Suprapubic skin (tissue), 4 donors: ENCODE measurements at regions not wholly inside any gene's neighbourhood (a gene's known extent, or its start where the extent isn't known, plus 50 kb on each side); places are given as distances from the start of the nearest gene placed in this dataset.

ENCODE experiments used
- DNase-seq, 2 donors: peaks; one replicate each; pipeline ENCODE4 v3.0.0-alpha.2; 2019; ENCODE audit warnings: low spot score in 2 of 2
- H3K27ac ChIP-seq: fragments of 200-600 bp; sonication (generic); one replicate; pipeline ENCODE4 v1.5.1; 2019
- H3K27me3 ChIP-seq: fragments of 200-600 bp; sonication (generic); one replicate; pipeline ENCODE4 v1.5.1; 2019
- H3K36me3 ChIP-seq: fragments of 200-600 bp; sonication (generic); one replicate; pipeline ENCODE4 v1.5.1; 2019
- H3K4me1 ChIP-seq: fragments of 200-600 bp; sonication (generic); one replicate; pipeline ENCODE4 v1.5.1; 2019
- H3K4me3 ChIP-seq: fragments of 200-600 bp; sonication (generic); one replicate; pipeline ENCODE4 v1.5.1; 2019; ENCODE audit warnings: mild to moderate bottlenecking
- H3K9me3 ChIP-seq: fragments of 200-600 bp; sonication (generic); one replicate; pipeline ENCODE4 v1.5.1; 2019
- CTCF ChIP-seq, 2 donors: fragments of 200-600 bp in 1 of 2; fragments of 450-650 bp in 1 of 2; sonication (generic) in 1 of 2; IDR thresholded peaks; one replicate each; pipeline ENCODE4 v1.5.1; 2016 to 2019; ENCODE audit warnings: antibody characterized with exemption in 2 of 2, mild to moderate bottlenecking in 1 of 2, moderate library complexity in 1 of 2
- EP300 ChIP-seq: sonication (generic); formaldehyde crosslinking; IDR thresholded peaks from one replicate; pipeline ENCODE4 v1.6.1; 2017; ENCODE audit warnings: antibody characterized with exemption
- POLR2A ChIP-seq, 2 donors: fragments of 450-650 bp; IDR thresholded peaks; one replicate each; pipeline ENCODE4 v1.6.1; 2017; ENCODE audit warnings: antibody characterized with exemption in 2 of 2, mild to moderate bottlenecking in 2 of 2, moderate library complexity in 2 of 2
- POLR2AphosphoS5 ChIP-seq, 3 donors: sonication (generic); formaldehyde crosslinking; IDR thresholded peaks; one replicate each; pipeline ENCODE4 v1.6.1; 2017; ENCODE audit warnings: antibody characterized with exemption in 3 of 3
- WGBS: methylation state at CpG from one replicate; pipeline ENCODE4 v1.1.5; 2018; 5-methylcytosine and 5-hydroxymethylcytosine counted together

- no peak overlapping the region for H3K4me3 ChIP-seq
- TF ChIP-seq CTCF (IDR thresholded peaks at IDR 0.05) (no peak), POLR2AphosphoS5 (IDR thresholded peaks at IDR 0.05) (no peak), POLR2A (IDR thresholded peaks at IDR 0.05) (no peak), EP300 (no peak)
- no peaks in the 10 kb centered on the region for H3K9me3 ChIP-seq
Observed at GRCh38 chr1:57872913-57873312, 449.1 kb upstream of the DAB1 start.

GRCh38 chr1:57868908-57869307 lies 445.0 kb upstream of the DAB1 start:
- Histone ChIP-seq H3K4me3 (no peak overlapping the region), H3K27me3 (no peaks in the 10 kb centered on the region), H3K27ac (no peak overlapping the region), H3K9me3 (no peaks in the 10 kb centered on the region), H3K4me1 (no peaks in the 10 kb centered on the region), H3K36me3 (no peaks in the 10 kb centered on the region)
- DNase-seq: no peak
- TF ChIP-seq CTCF (IDR thresholded peaks at IDR 0.05) (no peak), POLR2AphosphoS5 (IDR thresholded peaks at IDR 0.05) (no peak), EP300 (no peak), POLR2A (IDR thresholded peaks at IDR 0.05) (no peak)
- WGBS: 75% methylated on average over 1 of the region's 1 CpG

More at GRCh38 chr1:57872913-57873312, 449.1 kb upstream of the DAB1 start:
- Histone ChIP-seq H3K27me3 (no peaks in the 10 kb centered on the region), H3K4me1 (no peaks in the 10 kb centered on the region), H3K36me3 (no peaks in the 10 kb centered on the region), H3K27ac (no peak overlapping the region)
- DNase-seq: no peak

- Histone ChIP-seq H3K4me3 (no peak overlapping the region), H3K27me3 (no peaks in the 10 kb centered on the region), H3K4me1 (no peaks in the 10 kb centered on the region), H3K27ac (no peak overlapping the region), H3K36me3 (no peaks in the 10 kb centered on the region), H3K9me3 (no peaks in the 10 kb centered on the region)
- TF ChIP-seq POLR2AphosphoS5 (IDR thresholded peaks at IDR 0.05) (no peak), EP300 (no peak), CTCF (IDR thresholded peaks at IDR 0.05) (no peak), POLR2A (IDR thresholded peaks at IDR 0.05) (no peak)
- WGBS: 74% methylated on average over 3 of the region's 3 CpGs
- DNase-seq: no peak
Observed at GRCh38 chr1:57868239-57868638, 444.4 kb upstream of the DAB1 start.

GRCh38 chr1:57866998-57867397 lies 443.1 kb upstream of the DAB1 start:
- H3K36me3 ChIP-seq: no peaks in the 10 kb centered on the region
- no peak for TF ChIP-seq CTCF (IDR thresholded peaks at IDR 0.05)
- TF ChIP-seq POLR2A (IDR thresholded peaks at IDR 0.05): no peak
- TF ChIP-seq POLR2AphosphoS5 (IDR thresholded peaks at IDR 0.05): no peak
- TF ChIP-seq EP300: no peak
- no peaks in the 10 kb centered on the region for H3K4me1 ChIP-seq
- 82% methylated on average over 8 of the region's 8 CpGs for WGBS
- H3K27me3 ChIP-seq: no peaks in the 10 kb centered on the region
- H3K4me3 ChIP-seq: no peak overlapping the region
- no peak for DNase-seq
- H3K9me3 ChIP-seq: no peaks in the 10 kb centered on the region
- no peak overlapping the region for H3K27ac ChIP-seq

GRCh38 chr1:57860931-57861565 lies 437.2 kb upstream of the DAB1 start:
- WGBS: 78% methylated on average over 5 of the region's 5 CpGs
- H3K9me3 ChIP-seq: no peaks in the 10 kb centered on the region
- H3K27ac ChIP-seq: no peak overlapping the region
- no peaks in the 10 kb centered on the region for H3K36me3 ChIP-seq
- H3K4me3 ChIP-seq: no peak overlapping the region
- no peak for DNase-seq
- no peaks in the 10 kb centered on the region for H3K27me3 ChIP-seq
- no peaks in the 10 kb centered on the region for H3K4me1 ChIP-seq
- TF ChIP-seq POLR2A (IDR thresholded peaks at IDR 0.05): no peak

GRCh38 chr1:57860325-57860724 lies 436.5 kb upstream of the DAB1 start:
- Histone ChIP-seq H3K27me3 (no peaks in the 10 kb centered on the region), H3K4me1 (no peaks in the 10 kb centered on the region), H3K36me3 (no peaks in the 10 kb centered on the region), H3K27ac (no peak overlapping the region), H3K9me3 (no peaks in the 10 kb centered on the region), H3K4me3 (no peak overlapping the region)
- WGBS: 71% methylated on average over 3 of the region's 3 CpGs
- no peak for TF ChIP-seq EP300
- no peak for TF ChIP-seq POLR2AphosphoS5 (IDR thresholded peaks at IDR 0.05)
- TF ChIP-seq POLR2A (IDR thresholded peaks at IDR 0.05): no peak
- no peak for TF ChIP-seq CTCF (IDR thresholded peaks at IDR 0.05)
- no peak for DNase-seq
